ENCODE measurements at regions not wholly inside any gene's neighbourhood (a gene's known extent, or its start where the extent isn't known, plus 50 kb on each side); places are given as distances from the start of the nearest gene placed in this dataset.

DNA sequence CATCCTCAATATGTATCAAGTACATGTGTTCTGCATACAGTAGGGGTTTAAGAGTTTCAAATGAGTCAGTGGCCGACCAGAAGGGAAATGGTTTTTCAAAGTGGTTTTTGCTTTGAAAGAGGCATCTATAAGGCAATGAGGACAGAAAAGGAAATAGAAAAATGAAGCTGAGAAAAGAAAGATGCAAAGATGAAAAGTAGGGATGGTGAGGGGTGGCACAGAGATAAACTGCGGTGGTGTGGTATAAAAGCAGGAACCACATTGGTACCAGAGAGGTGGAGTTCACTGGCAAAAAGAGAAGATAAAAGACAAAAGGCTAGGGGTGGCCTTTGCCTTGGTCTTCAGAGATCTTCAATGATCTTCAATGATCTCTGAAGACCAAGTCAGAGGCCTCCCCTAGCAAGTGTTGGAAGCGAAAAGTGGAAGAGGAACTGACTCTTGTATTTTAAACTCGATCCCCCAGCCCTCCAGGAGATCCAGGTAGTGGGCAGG lies 144.0 kb upstream of the KRR1 start:
- no peaks in the 10 kb centered on the region for H4K20me1 ChIP-seq (replicated peaks; ENCODE audit: insufficient read depth)
- H3K4me1 ChIP-seq (ENCODE audit: insufficient read depth), result peaks cover 4% of the 10 kb centered on the region; the same call in 1 of the 2 replicates
- no peak overlapping the region for H3K27ac ChIP-seq (ENCODE audit: low read depth)
- H3K4me1 Mint-ChIP-seq, result peaks cover 11% of the 10 kb centered on the region; the same call in 2 of the 3 replicates
- no peak overlapping the region for H3K4me2 ChIP-seq
- no peak for DNase-seq (ENCODE audit: low spot score)
- no peaks in the 10 kb centered on the region for H3K9me2 ChIP-seq (ENCODE audit: insufficient read depth)
- H3K27me3 ChIP-seq (ENCODE audit: insufficient read depth), result no peaks in the 10 kb centered on the region
- H3K36me3 Mint-ChIP-seq (ENCODE audit: low read depth), result no peaks in the 10 kb centered on the region
- H3F3A ChIP-seq (replicated peaks; ENCODE audit: low read depth), result no peaks in the 10 kb centered on the region
- H2AFZ ChIP-seq, result no peak overlapping the region
- H3K4me3 Mint-ChIP-seq, result no peak overlapping the region
- TF ChIP-seq, protein P1, sequence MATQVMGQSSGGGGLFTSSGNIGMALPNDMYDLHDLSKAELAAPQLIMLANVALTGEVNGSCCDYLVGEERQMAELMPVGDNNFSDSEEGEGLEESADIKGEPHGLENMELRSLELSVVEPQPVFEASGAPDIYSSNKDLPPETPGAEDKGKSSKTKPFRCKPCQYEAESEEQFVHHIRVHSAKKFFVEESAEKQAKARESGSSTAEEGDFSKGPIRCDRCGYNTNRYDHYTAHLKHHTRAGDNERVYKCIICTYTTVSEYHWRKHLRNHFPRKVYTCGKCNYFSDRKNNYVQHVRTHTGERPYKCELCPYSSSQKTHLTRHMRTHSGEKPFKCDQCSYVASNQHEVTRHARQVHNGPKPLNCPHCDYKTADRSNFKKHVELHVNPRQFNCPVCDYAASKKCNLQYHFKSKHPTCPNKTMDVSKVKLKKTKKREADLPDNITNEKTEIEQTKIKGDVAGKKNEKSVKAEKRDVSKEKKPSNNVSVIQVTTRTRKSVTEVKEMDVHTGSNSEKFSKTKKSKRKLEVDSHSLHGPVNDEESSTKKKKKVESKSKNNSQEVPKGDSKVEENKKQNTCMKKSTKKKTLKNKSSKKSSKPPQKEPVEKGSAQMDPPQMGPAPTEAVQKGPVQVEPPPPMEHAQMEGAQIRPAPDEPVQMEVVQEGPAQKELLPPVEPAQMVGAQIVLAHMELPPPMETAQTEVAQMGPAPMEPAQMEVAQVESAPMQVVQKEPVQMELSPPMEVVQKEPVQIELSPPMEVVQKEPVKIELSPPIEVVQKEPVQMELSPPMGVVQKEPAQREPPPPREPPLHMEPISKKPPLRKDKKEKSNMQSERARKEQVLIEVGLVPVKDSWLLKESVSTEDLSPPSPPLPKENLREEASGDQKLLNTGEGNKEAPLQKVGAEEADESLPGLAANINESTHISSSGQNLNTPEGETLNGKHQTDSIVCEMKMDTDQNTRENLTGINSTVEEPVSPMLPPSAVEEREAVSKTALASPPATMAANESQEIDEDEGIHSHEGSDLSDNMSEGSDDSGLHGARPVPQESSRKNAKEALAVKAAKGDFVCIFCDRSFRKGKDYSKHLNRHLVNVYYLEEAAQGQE (IDR thresholded peaks at IDR 0.05; ENCODE audit: unreplicated experiment), result no peak
- no peak for ATAC-seq
- H3K79me2 ChIP-seq (replicated peaks; ENCODE audit: insufficient read depth), result no peaks in the 10 kb centered on the region
- no peak overlapping the region for H3K27ac Mint-ChIP-seq
- peaks cover 4% of the 10 kb centered on the region for H3K27me3 Mint-ChIP-seq (ENCODE audit: insufficient read depth, low read depth, poor library complexity)
- H3K9me3 Mint-ChIP-seq, result no peaks in the 10 kb centered on the region
- no peak overlapping the region for H3K4me3 ChIP-seq
- no peaks in the 10 kb centered on the region for H3K36me3 ChIP-seq (ENCODE audit: insufficient read depth)

DNA sequence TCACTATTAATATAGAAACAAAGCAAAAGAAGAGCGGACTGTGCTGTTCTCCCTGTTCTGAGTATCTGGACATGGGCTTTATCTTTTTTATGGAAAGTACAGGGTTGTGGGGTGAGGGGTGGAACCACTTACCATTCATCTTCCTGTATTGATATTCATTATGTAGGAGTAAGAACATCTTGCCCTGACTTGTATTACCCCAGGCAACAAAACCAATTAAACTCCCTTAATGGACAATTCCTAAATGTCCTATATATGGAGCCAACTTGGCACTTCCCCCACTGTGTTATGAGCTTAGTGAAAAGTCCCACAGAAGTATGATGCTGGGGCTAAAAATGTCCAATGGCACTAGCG lies 139.9 kb upstream of the KRR1 start:
- ATAC-seq (no peak), DNase-seq (ENCODE audit: low spot score) (no peak)
- Histone ChIP-seq H3K4me1 (ENCODE audit: insufficient read depth) (peaks cover 4% of the 10 kb centered on the region; the same call in 1 of the 2 replicates), H3K9me2 (ENCODE audit: insufficient read depth) (no peaks in the 10 kb centered on the region), H2AFZ (no peak overlapping the region), H3K27me3 (ENCODE audit: insufficient read depth) (no peaks in the 10 kb centered on the region), H3K4me2 (no peak overlapping the region), H3F3A (replicated peaks; ENCODE audit: low read depth) (no peaks in the 10 kb centered on the region), H3K27ac (ENCODE audit: low read depth) (no peak overlapping the region), H3K4me3 (no peak overlapping the region), H3K36me3 (ENCODE audit: insufficient read depth) (no peaks in the 10 kb centered on the region), H4K20me1 (replicated peaks; ENCODE audit: insufficient read depth) (no peaks in the 10 kb centered on the region), H3K79me2 (replicated peaks; ENCODE audit: insufficient read depth) (no peaks in the 10 kb centered on the region)
- no peak overlapping the region for H3K4me3 Mint-ChIP-seq
- no peak overlapping the region for H3K27ac Mint-ChIP-seq
- peaks cover 2% of the 10 kb centered on the region for H3K27me3 Mint-ChIP-seq (ENCODE audit: insufficient read depth, low read depth, poor library complexity)
- H3K4me1 Mint-ChIP-seq, result peaks cover 9% of the 10 kb centered on the region; the same call in 2 of the 3 replicates
- H3K9me3 Mint-ChIP-seq, result no peaks in the 10 kb centered on the region
- no peaks in the 10 kb centered on the region for H3K36me3 Mint-ChIP-seq (ENCODE audit: low read depth)
- TF ChIP-seq NANOG (IDR thresholded peaks at IDR 0.05; ENCODE audit: borderline replicate concordance) (no peak), EZH2phosphoT487 (IDR thresholded peaks at IDR 0.05; ENCODE audit: unreplicated experiment) (no peak), JUNB (IDR thresholded peaks at IDR 0.05; ENCODE audit: unreplicated experiment) (no peak), POLR2AphosphoS5 (IDR thresholded peaks at IDR 0.05; ENCODE audit: low read depth) (no peak), ZNF331 (CRISPR knock-in tag; IDR thresholded peaks at IDR 0.05; ENCODE audit: low read depth) (no peak), CREB1 (CRISPR knock-in tag; IDR thresholded peaks at IDR 0.05; ENCODE audit: low read depth) (no peak), STAT1 (IDR thresholded peaks at IDR 0.05; ENCODE audit: unreplicated experiment) (no peak), EZH2 (IDR thresholded peaks at IDR 0.05; ENCODE audit: low read depth, unreplicated experiment) (no peak), ZNF114 (CRISPR knock-in tag; IDR thresholded peaks at IDR 0.05) (no peak)
- TF ChIP-seq, protein P2, sequence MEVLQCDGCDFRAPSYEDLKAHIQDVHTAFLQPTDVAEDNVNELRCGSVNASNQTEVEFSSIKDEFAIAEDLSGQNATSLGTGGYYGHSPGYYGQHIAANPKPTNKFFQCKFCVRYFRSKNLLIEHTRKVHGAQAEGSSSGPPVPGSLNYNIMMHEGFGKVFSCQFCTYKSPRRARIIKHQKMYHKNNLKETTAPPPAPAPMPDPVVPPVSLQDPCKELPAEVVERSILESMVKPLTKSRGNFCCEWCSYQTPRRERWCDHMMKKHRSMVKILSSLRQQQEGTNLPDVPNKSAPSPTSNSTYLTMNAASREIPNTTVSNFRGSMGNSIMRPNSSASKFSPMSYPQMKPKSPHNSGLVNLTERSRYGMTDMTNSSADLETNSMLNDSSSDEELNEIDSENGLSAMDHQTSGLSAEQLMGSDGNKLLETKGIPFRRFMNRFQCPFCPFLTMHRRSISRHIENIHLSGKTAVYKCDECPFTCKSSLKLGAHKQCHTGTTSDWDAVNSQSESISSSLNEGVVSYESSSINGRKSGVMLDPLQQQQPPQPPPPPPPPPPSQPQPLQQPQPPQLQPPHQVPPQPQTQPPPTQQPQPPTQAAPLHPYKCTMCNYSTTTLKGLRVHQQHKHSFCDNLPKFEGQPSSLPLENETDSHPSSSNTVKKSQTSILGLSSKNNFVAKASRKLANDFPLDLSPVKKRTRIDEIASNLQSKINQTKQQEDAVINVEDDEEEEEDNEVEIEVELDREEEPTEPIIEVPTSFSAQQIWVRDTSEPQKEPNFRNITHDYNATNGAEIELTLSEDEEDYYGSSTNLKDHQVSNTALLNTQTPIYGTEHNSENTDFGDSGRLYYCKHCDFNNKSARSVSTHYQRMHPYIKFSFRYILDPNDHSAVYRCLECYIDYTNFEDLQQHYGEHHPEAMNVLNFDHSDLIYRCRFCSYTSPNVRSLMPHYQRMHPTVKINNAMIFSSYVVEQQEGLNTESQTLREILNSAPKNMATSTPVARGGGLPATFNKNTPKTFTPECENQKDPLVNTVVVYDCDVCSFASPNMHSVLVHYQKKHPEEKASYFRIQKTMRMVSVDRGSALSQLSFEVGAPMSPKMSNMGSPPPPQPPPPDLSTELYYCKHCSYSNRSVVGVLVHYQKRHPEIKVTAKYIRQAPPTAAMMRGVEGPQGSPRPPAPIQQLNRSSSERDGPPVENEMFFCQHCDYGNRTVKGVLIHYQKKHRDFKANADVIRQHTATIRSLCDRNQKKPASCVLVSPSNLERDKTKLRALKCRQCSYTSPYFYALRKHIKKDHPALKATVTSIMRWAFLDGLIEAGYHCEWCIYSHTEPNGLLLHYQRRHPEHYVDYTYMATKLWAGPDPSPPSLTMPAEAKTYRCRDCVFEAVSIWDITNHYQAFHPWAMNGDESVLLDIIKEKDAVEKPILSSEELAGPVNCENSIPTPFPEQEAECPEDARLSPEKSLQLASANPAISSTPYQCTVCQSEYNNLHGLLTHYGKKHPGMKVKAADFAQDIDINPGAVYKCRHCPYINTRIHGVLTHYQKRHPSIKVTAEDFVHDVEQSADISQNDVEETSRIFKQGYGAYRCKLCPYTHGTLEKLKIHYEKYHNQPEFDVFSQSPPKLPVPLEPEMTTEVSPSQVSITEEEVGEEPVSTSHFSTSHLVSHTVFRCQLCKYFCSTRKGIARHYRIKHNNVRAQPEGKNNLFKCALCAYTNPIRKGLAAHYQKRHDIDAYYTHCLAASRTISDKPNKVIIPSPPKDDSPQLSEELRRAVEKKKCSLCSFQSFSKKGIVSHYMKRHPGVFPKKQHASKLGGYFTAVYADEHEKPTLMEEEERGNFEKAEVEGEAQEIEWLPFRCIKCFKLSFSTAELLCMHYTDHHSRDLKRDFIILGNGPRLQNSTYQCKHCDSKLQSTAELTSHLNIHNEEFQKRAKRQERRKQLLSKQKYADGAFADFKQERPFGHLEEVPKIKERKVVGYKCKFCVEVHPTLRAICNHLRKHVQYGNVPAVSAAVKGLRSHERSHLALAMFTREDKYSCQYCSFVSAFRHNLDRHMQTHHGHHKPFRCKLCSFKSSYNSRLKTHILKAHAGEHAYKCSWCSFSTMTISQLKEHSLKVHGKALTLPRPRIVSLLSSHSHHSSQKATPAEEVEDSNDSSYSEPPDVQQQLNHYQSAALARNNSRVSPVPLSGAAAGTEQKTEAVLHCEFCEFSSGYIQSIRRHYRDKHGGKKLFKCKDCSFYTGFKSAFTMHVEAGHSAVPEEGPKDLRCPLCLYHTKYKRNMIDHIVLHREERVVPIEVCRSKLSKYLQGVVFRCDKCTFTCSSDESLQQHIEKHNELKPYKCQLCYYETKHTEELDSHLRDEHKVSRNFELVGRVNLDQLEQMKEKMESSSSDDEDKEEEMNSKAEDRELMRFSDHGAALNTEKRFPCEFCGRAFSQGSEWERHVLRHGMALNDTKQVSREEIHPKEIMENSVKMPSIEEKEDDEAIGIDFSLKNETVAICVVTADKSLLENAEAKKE (CRISPR knock-in tag; IDR thresholded peaks at IDR 0.05), result no peak
- TF ChIP-seq, protein P3, sequence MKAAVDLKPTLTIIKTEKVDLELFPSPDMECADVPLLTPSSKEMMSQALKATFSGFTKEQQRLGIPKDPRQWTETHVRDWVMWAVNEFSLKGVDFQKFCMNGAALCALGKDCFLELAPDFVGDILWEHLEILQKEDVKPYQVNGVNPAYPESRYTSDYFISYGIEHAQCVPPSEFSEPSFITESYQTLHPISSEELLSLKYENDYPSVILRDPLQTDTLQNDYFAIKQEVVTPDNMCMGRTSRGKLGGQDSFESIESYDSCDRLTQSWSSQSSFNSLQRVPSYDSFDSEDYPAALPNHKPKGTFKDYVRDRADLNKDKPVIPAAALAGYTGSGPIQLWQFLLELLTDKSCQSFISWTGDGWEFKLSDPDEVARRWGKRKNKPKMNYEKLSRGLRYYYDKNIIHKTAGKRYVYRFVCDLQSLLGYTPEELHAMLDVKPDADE (IDR thresholded peaks at IDR 0.05), result no peak

Measured in GM23338 (cell line).